HS-27A (cell line): ENCODE measurements at regions not wholly inside any gene's neighbourhood (a gene's known extent, or its start where the extent isn't known, plus 50 kb on each side); places are given as distances from the start of the nearest gene placed in this dataset.

Experiments
- DNase-seq: peaks from one replicate; pipeline ENCODE4 v3.0.0-alpha.2; 2012; ENCODE audit warnings: low read depth, missing footprints

- no peak for DNase-seq
Observed at GRCh38 chr1:23615423-23615822, 56.1 kb upstream of the ID3 start.

GRCh38 chr1:23614032-23614660 is 54.8 kb upstream of the ID3 start:
- DNase-seq, result no peak

GRCh38 chr1:23613191-23614031 is 54.1 kb upstream of the ID3 start:
- no peak for DNase-seq

GRCh38 chr1:23611601-23612327 is 52.5 kb upstream of the ID3 start:
- no peak for DNase-seq

GRCh38 chr1:23610677-23611076 is 51.4 kb upstream of the ID3 start:
- DNase-seq, result no peak

- no peak for DNase-seq
Observed at GRCh38 chr1:23609971-23610370, 50.7 kb upstream of the ID3 start.
